HG03520 (cell line): ENCODE measurements at regions not wholly inside any gene's neighbourhood (a gene's known extent, or its start where the extent isn't known, plus 50 kb on each side); places are given as distances from the start of the nearest gene placed in this dataset.
"Not testable (repeated sequence)": the region's sequence is repeated elsewhere in the genome, so short reads cannot be mapped to it uniquely, and the experiment has no call there.

ENCODE experiments used
- ATAC-seq: cut with Tn5 transposase; IDR thresholded peaks from one replicate; pipeline ENCODE4 v1.9.1; 2021; ENCODE audit warnings: mild to moderate bottlenecking, moderate library complexity; ENCODE audit not compliant: unreplicated experiment

- ATAC-seq: no peak
These were observed 151.2 kb downstream of the SLITRK1 start for GRCh38 chr13:83731113-83731512.

GRCh38 chr13:83730674-83731073 lies 151.6 kb downstream of the SLITRK1 start:
- no peak for ATAC-seq

GRCh38 chr13:83722443-83722842 lies 159.8 kb downstream of the SLITRK1 start:
- ATAC-seq: no peak

GRCh38 chr13:83716121-83716520 lies 166.2 kb downstream of the SLITRK1 start:
- no peak for ATAC-seq

- no peak for ATAC-seq
These were observed 168.0 kb downstream of the SLITRK1 start for GRCh38 chr13:83714236-83714635.

- no peak for ATAC-seq
These were observed 172.2 kb downstream of the SLITRK1 start for GRCh38 chr13:83710133-83710515.

GRCh38 chr13:83709426-83710132 lies 172.7 kb downstream of the SLITRK1 start:
- no peak for ATAC-seq

GRCh38 chr13:83702021-83702420 lies 180.3 kb downstream of the SLITRK1 start:
- ATAC-seq: no peak

- ATAC-seq: no peak
These were observed 189.5 kb downstream of the SLITRK1 start for GRCh38 chr13:83692800-83693199.

- no peak for ATAC-seq
These were observed 190.3 kb downstream of the SLITRK1 start for GRCh38 chr13:83691966-83692365.

GRCh38 chr13:83681547-83681946 lies 200.7 kb downstream of the SLITRK1 start:
- ATAC-seq: no peak

GRCh38 chr13:83677985-83678384 lies 204.3 kb downstream of the SLITRK1 start:
- ATAC-seq: no peak

- no peak for ATAC-seq
These were observed 209.7 kb downstream of the SLITRK1 start for GRCh38 chr13:83672612-83673011.

GRCh38 chr13:83667606-83668005 lies 214.7 kb downstream of the SLITRK1 start:
- no peak for ATAC-seq

GRCh38 chr13:83666141-83666540 lies 216.1 kb downstream of the SLITRK1 start:
- ATAC-seq: no peak

GRCh38 chr13:83657281-83657680 lies 225.0 kb downstream of the SLITRK1 start:
- ATAC-seq: no peak

- ATAC-seq: not testable (repeated sequence)
These were observed 239.7 kb downstream of the SLITRK1 start for GRCh38 chr13:83642617-83643016.

- no peak for ATAC-seq
These were observed 247.7 kb downstream of the SLITRK1 start for GRCh38 chr13:83634601-83635000.

GRCh38 chr13:83633746-83634145 lies 248.5 kb downstream of the SLITRK1 start:
- ATAC-seq: no peak

GRCh38 chr13:83622422-83622784 lies 259.9 kb downstream of the SLITRK1 start:
- no peak for ATAC-seq

- no peak for ATAC-seq
These were observed 260.4 kb downstream of the SLITRK1 start for GRCh38 chr13:83621765-83622421.

GRCh38 chr13:83620530-83621220 lies 261.6 kb downstream of the SLITRK1 start:
- ATAC-seq: no peak
